ENCODE measurements at regions not wholly inside any gene's neighbourhood (a gene's known extent, or its start where the extent isn't known, plus 50 kb on each side); places are given as distances from the start of the nearest gene placed in this dataset.
"Not testable (repeated sequence)": the region's sequence is repeated elsewhere in the genome, so short reads cannot be mapped to it uniquely, and the experiment has no call there.

DNA sequence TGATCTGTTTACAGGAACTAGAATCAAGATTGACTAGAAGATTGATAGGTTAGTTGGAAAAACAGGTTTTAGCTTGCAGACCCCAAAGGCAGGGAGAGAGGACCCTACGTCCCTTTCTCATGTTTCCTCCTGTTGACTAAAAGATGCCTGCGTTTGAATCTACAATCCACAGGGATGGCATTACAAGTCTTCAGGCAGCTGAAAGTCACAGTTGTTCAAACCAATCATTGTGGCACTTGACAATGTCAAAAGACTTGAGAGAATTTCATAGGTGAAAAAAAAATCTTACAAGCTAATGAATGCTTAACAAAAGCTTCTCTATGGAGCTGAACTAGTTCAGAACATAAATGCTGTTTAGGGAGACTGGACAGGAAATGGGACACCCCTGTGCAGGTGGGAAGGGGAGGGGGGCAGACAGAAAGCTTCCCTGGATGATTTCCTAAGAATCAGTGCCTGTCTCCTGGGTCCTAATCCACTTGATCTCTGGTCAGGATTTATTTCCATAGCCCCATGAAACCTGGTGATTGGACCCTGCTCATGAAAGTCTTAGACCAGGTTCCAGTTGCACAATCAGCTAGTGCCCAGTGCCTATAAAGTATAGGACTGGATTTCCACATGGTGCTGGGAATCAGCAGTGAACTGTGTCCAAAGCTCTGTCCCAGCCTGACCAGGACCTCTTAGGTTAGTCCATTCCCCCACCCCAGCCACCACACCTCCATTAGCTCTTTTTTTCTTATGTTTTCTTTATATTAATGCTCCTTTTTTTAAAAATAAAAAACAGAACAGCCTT lies 91.6 kb upstream of the BCAR3 start:
- no peak for DNase-seq

DNA sequence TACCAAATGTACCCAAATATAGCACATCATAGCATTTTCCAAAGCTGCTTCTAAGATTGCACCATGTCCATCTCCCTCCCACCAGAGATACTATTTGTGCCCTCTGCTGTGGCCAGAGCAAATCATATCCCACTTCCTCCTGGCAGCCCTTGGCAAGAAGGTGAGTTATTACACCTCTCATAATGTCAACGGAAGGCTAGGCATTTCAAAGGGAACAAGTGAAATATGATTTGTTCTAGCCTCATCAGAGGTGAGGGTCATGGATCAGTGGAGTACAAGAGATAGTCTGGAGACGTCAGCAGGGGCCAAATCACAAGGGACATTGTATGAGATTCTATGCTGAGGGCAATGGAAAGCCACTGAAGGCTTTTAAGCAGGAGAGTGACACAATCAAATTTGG lies 90.2 kb upstream of the BCAR3 start:
- no peak for DNase-seq

DNA sequence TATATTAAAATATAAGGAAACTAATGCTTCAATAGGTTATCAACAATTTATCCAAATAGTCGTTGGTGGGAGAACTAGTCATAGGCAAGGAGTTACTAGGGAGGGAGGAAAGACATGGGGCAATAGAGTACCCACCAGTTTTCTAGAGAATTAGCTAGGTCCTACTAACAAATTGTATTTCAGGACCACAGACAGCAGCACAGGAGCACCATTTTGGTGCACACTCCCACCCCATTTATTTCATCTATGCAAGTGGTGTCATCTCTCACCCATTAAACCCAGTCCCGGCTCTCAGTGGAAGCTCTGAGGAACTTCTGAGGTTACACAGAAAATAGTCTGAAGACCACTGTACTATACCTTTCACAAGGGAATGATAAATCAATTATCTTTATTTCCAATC lies 89.0 kb upstream of the BCAR3 start:
- no peak for DNase-seq

DNA sequence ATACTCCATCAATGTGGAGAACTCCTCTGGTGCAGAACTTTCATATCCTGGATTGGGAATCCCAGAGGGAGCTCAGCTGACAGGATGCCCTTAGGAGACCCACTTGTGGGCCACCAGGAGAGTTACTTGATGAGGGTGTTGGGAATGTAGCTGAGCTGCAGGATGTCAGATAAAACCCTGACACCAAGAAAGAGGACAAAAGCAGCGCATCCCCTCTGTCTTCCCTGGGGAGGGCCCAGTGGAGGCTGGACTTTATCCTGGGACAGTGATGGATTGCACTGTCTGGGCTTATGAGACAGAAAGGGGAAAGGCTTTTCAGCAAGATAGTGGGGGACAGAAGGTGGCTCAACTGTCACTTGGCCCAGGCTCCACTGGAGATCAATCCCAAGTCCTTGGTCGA lies 88.1 kb upstream of the BCAR3 start:
- no peak for DNase-seq

DNA sequence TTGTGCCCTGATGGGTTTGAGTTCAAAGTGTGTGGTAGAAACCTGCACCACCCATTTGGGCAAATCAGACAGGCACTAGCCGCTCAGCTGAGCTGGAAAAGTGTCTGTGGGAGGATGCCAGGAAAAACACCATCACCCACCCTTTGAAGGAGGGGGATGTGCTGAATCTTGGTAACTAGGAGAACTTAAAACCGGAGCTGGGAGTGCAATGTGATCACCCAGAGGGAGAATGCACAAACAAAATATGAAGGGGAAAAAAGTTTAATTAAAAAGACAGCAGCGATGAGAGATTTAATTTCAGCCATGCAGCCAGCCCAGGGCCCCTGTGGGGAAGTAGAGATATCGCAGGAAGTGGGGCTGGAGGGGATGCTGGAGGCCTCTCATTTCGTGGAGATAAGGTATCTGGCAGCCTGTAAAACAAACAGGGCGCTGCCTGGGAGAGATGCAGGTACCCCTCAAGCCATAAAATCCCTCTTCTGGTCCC lies 86.8 kb upstream of the BCAR3 start:
- DNase-seq: no peak

DNA sequence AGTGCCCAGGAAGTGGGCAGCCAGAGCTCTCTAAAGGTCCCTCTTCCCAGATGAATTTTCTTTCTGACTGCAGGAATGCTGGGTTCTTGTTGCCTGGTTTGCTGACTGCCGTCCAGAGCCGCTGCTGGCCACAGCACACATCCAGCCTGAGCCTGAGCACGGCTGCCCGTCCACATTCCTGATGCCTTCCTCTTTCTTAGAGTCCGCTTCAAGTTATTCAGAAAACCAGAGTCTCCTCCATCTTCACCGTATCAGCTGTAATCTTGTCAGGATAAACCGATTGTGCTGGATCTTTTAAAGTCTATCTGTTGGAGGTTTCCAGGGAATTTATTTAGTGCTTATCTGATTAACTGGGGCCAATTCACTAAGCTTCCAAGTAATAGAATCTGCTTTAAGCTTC lies 84.8 kb upstream of the BCAR3 start:
- DNase-seq: no peak

DNA sequence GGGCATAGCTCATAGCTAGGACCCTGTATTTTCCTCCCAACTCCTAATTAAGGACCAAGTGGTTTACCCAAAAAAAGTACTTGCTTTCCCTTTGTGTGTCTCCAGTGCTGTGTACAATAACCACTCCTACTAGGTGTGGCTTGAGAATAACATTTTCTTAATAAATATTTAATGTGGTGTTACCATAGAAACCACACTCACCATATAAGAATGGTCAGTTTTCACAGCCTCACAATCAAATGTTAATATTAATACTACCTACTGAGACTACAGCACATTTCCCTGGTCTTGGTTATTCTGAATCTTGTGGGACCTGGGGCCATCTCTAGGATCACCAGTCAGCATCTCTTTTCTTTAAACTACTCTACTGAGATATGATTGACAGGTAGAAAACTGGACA lies 83.5 kb upstream of the BCAR3 start:
- DNase-seq: no peak

DNA sequence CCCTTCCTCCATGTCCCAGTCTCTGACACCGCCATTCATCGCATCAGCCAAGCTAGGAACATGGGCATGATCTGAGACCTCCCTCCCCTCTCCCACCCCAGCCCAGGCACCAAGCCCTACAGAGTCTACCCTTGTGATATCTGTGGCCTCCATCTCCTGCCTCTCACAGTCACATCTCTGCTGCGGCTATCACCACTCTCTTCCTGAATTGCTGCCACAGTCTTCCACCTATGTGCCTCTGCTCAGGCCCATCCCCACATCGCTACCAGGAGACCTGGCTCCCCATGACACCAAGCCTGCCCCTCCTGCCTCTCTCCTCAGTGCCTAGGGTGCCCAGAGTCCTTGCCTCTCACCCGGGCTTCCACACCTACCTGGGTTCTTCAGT lies 82.7 kb upstream of the BCAR3 start:
- no peak for DNase-seq

DNA sequence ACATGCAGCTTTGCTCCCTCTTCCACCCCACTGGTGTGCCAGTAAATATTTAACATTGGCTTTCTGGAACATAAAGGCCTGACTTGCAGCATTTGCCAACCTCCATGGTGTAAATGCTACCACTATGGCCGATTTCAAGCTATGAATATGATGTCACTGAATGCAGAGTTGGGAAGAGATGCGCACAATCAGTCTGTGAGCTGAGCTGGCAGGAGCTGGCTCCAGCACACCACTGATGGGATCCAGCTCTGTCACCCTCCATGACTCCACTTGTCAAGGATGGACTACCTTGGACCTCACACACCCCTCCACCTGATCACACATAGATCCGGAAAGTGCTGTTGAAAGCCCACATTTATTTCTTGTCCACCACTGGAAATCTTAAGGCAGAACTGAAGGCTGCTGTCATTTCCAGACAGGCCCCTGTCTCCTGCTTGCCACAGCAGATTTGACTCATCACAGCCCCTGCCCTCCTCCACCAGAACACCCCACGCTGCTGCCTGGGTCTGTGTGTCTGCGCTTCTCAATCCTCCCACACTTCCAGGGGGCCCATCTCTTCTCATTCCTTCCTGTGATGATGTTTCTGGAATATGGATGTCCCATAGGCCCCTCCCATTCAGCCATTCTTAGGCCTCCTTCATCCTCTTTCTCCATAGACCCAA lies 82.2 kb upstream of the BCAR3 start:
- DNase-seq: no peak

DNA sequence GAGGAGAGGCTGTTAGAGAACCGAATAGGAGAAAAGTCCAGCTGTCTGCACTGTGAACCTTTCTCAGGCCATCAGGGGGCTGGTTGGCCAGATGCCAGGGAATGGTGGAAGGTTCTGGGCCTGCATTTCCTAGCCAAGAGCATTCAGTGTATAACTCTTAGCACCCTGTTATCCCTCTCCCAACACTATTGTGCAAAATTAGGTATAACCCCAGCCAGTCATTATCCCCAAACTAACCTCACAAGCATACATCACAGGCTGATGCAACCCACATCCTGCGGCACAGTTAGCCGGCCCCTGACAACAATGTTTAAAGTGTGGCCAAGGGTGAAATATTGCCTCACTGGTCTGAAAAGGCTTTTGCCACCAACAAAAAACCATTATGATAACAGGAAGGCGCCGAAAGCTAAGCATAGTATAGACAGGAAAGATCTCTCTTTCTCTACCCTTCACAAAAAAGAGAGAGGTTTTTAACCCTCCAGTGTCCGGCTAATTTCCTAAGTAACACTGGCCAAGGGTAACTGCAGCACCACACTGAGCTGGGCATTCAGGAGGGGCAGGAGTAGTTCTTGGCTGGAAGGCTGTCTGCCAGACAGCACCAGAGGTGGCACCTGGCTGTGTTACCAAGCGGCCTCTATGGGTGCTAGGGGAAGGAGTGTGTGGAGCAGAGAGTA lies 77.3 kb upstream of the BCAR3 start:
- peak; percentile 61 for DNase-seq

DNA sequence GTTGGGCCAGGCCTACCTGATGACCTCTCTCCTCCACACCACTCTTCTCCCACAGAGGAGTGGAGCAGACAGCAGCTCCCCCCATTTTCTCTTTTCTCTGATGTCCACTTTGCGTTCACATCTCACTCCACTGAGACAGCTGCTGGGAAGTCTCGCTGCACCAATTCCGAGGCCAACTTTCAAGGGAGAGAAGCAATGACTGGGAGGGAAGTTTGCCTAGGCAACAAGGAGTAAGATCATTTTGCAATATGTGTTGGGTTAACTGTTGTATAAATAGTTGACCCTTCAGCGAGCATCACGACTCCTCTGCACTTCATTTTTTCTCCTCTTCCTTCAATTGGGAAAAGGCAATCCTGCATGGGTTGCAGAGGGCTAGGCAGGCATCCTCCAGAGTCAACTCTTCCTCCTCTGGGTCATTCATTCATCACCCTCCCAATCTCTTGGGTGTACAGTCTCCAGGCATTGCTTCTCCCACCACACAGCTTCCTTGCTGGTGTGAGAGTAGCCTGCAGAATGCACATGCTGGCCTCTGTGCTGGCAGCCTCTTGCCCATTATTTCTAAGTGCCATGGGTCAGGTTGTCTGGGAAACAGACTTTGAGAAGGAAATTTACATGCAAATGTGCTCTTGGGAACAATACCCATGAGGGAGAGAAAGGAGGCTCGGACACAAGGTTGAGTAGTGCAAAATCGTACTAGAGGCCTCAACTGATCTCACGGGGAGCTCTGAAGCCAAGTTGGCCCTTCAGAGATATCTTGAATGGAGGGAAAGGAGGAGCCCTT lies 75.8 kb upstream of the BCAR3 start:
- no peak for DNase-seq

DNA sequence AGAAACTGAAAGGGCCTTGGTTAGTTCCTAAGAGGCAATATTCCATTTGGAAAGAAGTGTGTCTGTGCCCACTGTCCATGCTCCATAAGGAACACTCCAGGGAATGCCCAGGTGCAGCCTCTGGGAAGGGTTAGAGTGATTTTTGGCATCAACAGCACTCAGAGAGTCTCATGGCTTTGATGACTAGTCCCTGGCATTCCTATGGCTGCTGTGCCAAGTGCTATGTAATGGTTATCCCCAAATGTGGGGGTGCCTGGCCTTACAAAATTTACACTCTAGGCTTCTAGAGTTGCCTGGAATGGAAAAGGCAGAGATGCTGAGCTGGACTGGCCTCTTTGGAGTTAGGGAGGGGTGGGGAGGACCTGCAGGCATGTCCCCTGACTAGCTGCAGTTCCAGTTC lies 75.0 kb upstream of the BCAR3 start:
- no peak for DNase-seq

DNA sequence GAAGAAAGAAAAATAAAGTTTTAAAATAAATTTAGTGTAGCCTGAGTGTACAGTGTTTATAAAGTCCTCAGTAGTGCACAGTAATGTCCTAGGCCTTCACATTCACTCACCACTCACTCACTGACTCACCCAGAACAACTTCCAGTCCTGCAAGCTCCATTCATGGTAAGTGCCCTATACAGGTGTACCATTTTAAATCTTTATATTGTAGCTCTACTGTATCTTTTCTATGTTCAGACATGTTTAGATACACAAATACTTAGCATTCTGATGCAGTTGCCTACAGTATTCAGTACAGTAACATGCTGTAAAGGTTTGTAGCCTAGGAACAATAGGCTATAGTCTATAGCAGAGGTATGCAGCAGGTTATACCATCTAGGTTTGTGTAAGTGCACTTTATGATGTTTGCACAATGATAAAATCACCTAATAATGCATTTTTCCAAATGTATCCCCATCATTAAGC lies 73.6 kb upstream of the BCAR3 start:
- not testable (repeated sequence) for DNase-seq

DNA sequence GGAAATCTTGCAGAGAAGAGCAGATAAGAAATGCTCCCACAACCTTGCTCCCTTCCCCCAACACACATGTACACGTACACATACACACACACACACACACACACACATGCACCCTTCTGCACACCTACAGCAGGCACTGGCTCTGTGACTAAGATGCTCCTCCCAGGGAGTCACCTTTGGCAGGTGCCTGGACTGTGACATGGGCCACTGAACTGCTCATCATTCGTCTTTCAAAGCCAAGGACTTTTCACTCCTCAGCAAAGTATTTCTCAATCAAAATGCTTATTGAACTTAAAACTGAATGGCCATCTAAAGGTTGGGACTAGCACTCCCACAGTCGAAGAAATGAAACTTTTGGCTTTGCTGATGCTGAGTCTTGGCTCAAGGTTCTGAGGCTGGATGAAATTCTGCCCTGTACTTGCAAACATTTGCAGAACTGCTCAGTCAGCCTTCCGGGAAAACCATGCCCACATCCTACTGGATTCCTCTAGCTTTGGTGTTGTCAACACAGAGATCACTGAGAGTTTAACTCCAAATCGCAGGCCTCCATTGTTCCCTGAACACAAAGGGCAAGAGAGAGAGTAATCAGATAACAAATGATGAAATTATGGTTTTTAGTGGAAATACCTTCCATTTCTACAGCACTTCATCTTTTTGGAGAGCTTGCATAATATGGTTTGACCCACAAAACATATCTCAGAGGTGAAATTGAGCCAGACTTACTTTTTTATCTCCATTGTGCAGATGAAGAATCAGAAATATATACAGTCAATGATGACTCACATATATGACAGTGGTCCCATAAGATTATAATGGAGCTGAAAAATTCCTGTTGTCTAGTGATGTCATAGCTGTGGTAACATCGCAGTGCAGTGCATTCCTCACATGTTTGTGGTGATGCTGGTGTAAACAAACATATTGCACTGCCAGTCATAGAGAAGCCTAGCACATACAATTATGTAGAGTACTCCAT lies 72.4 kb upstream of the BCAR3 start:
- DNase-seq: no peak

DNA sequence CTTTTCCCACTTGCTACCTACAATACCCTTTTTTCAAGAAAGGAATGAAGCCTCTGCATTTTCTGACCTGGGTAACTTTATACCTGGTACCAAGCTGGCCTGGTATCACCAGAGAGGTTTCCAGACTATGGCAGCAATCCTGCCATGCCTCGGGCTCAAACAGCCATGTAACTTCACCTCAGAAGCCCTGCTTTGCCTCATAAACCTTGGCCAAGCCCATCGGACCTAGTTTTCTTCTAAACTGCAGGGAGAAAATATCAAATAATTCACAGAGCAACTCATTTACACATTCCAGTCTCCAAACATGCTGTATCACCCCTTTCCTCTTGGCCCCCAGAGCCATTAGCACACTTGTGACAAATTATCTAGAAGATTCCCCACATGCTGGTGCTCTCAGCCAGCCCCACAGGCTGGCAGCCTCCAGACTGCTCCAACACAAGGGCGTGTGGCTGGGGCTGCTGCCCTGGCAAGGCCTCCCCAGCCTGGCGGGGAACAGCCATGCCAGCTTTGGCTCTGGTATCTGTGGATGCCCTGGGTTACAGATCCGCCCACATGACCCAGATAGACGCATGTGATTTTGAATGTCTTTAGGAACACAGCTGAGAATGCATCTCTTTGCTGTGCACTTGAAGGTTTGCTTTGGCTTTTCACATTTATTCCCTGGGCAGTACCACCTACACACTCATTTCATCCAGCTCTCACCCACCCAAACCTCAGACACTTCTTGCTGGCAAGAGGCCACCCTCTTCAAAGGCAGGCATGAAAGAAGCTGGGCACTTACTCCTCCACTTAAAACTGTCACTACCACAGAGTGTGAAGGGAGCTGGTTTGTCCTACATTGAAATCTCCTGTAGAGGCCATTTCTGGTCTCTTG lies 70.0 kb upstream of the BCAR3 start:
- no peak for DNase-seq

DNA sequence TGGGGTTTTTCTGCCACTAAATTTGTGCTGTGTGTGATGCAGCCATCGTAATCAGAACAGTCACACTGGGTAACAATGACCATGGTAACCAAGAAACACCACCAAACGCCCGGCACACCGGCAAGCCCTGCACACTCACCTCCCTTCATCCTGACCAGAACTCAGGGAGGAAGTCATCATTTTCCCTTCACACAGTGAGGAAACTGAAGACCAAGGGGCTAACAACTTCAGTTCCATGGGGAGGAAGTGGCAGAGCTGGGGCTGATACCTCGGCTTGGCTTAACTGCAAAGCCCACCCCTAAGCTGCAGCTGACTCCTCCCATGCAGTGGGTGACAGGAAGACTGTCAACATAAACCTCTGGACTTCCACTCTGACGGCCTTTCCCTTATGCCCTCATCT lies 69.3 kb upstream of the BCAR3 start:
- no peak for DNase-seq

DNA sequence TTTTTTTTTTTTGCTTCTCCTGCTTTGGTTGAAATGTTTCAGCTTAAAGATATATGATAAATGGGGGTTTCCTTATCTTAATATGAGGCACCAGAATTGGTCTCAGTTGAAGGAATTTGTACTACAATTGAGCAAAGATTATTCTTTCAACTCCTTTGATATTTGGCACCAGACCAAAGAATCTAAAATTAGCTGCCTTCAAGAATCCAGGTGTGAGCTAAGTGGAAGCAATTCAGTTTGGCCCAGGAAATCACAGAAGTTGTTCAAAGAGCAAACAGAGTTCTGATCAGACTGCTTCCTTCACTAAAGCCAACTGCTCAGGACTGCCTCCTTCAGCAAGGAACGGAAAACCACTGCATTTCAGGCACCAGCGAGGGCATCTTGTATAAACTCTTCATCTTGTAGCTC lies 68.3 kb upstream of the BCAR3 start:
- DNase-seq: no peak

DNA sequence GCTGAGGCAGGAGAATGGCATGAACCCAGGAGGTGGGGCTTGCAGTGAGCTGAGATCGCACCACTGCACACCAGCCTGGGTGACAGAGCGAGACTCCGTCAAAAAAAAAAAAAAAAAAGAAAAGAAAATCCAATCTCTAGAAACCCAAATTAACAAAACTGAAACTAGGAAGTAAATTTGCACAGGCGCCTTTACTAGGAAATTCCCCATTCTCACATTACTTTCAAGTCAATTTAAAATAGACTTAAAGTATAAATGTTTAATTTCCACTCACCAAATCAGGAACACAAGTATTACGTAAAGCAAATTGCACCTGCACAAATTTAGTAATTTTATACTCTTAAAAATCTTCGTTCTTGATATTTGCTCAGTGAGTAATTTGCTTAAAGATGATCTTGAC lies 67.8 kb upstream of the BCAR3 start:
- no peak for DNase-seq

DNA sequence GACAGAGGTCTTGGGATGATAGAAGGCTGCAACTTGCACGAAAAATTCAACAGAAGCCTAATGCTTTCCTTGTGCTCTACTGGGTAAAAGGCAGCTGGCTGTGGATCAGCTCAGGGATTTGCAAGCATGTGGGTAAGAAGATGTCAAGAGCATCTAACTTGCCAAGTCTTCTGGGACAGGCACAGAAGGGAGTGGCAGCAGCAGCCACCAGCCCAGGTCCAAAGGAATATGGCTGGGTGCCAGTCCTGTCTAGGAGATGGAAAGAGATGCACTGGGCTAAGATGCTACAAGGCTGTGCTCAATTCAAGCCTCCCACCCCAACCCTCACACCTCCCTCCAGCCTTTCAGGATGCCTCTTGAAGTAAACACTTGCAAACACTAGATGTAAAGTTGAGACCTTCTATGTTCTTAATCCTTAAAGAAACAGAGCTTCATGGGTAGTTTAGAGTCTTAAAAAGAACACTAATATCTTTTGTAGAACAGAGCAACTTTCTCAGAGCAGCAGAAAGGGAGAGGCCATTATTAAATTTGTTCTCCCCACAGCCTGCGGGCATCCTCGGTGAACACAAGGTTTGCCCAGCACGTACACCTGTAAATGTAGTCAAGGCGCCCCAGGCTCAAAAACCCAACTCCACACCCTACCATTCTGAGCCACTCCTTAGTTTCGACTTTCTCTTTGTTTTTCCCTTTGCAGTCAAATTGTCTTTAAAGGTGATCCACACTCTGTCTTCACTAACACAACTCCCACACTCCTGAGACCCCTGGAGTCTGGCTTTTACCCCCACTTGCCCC lies 64.6 kb upstream of the BCAR3 start:
- DNase-seq: no peak

All from activated CD4-positive, alpha-beta T cell treated with anti-CD3 and anti-CD28 coated beads, Interleukin-2, amount 50 U/mL, for 16 hours (primary cell).